ENCODE measurements at regions not wholly inside any gene's neighbourhood (a gene's known extent, or its start where the extent isn't known, plus 50 kb on each side); places are given as distances from the start of the nearest gene placed in this dataset.

DNA sequence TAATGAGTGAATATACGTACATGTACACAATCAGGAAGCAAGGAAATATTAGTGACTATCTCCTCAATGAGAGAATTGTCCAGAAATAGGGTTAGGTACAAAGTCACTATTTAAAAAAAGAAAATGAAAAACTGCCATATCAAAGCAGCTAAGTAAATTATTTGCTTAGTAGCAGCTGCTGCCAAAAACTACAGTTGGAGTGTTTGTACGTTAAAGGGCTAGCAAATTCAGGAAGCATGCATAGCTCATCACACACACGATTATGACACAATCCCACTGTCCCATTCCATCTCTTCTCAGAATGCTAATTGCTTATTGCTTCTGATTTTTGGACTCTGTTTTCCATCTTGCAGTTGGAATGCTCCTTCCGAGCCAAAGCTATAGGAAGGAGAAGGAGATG is 2012.5 kb upstream of the LRRTM1 start:
- TF ChIP-seq CTCF (IDR thresholded peaks at IDR 0.05; ENCODE audit: insufficient read depth, low read length, poor library complexity, severe bottlenecking) (no peak), EZH2phosphoT487 (conservative IDR thresholded peaks at IDR 0.05; ENCODE audit: low read length) (no peak)

Measured in SU-DHL-6 (cell line).